GM23248 (cell line): ENCODE measurements at regions not wholly inside any gene's neighbourhood (a gene's known extent, or its start where the extent isn't known, plus 50 kb on each side); places are given as distances from the start of the nearest gene placed in this dataset.

Experiments
- DNase-seq: peaks from one replicate; pipeline ENCODE4 v3.0.0-alpha.2; 2015
- H2AFZ ChIP-seq: fragments of 200-600 bp; sonication (generic); 2 replicates; pipeline ENCODE4 v1.6.1; 2016; ENCODE audit warnings: antibody characterized with exemption
- H3F3A ChIP-seq: fragments of 200-600 bp; sonication (generic); 2 replicates; pipeline ENCODE4 v1.6.1; 2016; ENCODE audit warnings: mild to moderate bottlenecking, antibody characterized with exemption, mixed run types; ENCODE audit not compliant: insufficient read depth
- H3K27ac ChIP-seq: fragments of 200-600 bp; sonication (generic); 2 replicates; pipeline ENCODE4 v1.5.1; 2016; ENCODE audit warnings: mild to moderate bottlenecking
- H3K27me3 ChIP-seq: fragments of 200-600 bp; sonication (generic); replicated peaks from 2 replicates; pipeline ENCODE4 v1.6.1; 2016; ENCODE audit warnings: mild to moderate bottlenecking; ENCODE audit not compliant: insufficient read depth
- H3K36me3 ChIP-seq: fragments of 200-600 bp; sonication (generic); 2 replicates; pipeline ENCODE4 v1.6.1; 2016; ENCODE audit warnings: low read depth, mild to moderate bottlenecking
- H3K4me1 ChIP-seq: fragments of 200-600 bp; sonication (generic); 2 replicates; pipeline ENCODE4 v1.6.1; 2016; ENCODE audit warnings: mild to moderate bottlenecking; ENCODE audit not compliant: insufficient read depth
- H3K4me2 ChIP-seq: fragments of 200-600 bp; sonication (generic); one replicate; pipeline ENCODE4 v1.6.1; 2016; ENCODE audit warnings: mild to moderate bottlenecking; ENCODE audit not compliant: unreplicated experiment
- H3K4me3 ChIP-seq: fragments of 200-600 bp; sonication (generic); 2 replicates; pipeline ENCODE4 v1.5.1; 2016; ENCODE audit warnings: mild to moderate bottlenecking
- H3K79me2 ChIP-seq: fragments of 200-600 bp; sonication (generic); 2 replicates; pipeline ENCODE4 v1.6.1; 2016; ENCODE audit warnings: mild to moderate bottlenecking; ENCODE audit not compliant: insufficient read depth
- H3K9ac ChIP-seq: fragments of 200-600 bp; sonication (generic); 2 replicates; pipeline ENCODE4 v1.6.1; 2016; ENCODE audit warnings: mild to moderate bottlenecking
- H3K9me2 ChIP-seq: fragments of 200-600 bp; sonication (generic); 2 replicates; pipeline ENCODE4 v1.6.1; 2016; ENCODE audit warnings: mixed run types, mild to moderate bottlenecking, moderate library complexity; ENCODE audit not compliant: insufficient read depth
- H3K9me3 ChIP-seq: fragments of 200-600 bp; sonication (generic); one replicate; pipeline ENCODE4 v1.6.1; 2017; ENCODE audit warnings: low read depth
- H4K20me1 ChIP-seq: fragments of 200-600 bp; sonication (generic); 2 replicates; pipeline ENCODE4 v1.6.0; 2016; ENCODE audit not compliant: insufficient read depth
- EZH2 ChIP-seq: fragments of 200-600 bp; sonication (generic); IDR thresholded peaks from 2 replicates; pipeline ENCODE4 v1.6.1; 2018; ENCODE audit warnings: antibody characterized with exemption, mild to moderate bottlenecking; ENCODE audit not compliant: insufficient read depth, poor library complexity, severe bottlenecking
- EZH2phosphoT487 ChIP-seq: fragments of 200-600 bp; sonication (generic); IDR thresholded peaks from 2 replicates; pipeline ENCODE4 v1.6.1; 2018; ENCODE audit warnings: antibody characterized with exemption, moderate library complexity, mild to moderate bottlenecking, low read depth; ENCODE audit not compliant: insufficient read depth
- WGBS, 2 experiments: methylation state at CpG; one replicate each; pipeline ENCODE4 v1.1.6; 2015 to 2017; ENCODE audit warnings: low lambda C conversion rate in 2 of 2, low coverage in 1 of 2; ENCODE audit errors: missing lambda C conversion rate in 2 of 2; 5-methylcytosine and 5-hydroxymethylcytosine counted together
- in situ Hi-C: fragments of 300-500 bp; cut with MboI; formaldehyde crosslinking; loops from 2 replicates; pipeline ENCODE4 v1.15.0; 2020

GRCh38 chr10:111837985-111838384, 345.6 kb downstream of the GPAM start:
- WGBS, 2 experiments = 81 to 83% methylated on average over 2 of the region's 2 CpGs
- Histone ChIP-seq H3F3A (peaks cover 13% of the 10 kb centered on the region), H3K9ac (no peak overlapping the region), H3K9me2 (no peaks in the 10 kb centered on the region), H3K4me1 (peaks cover 16% of the 10 kb centered on the region), H3K27me3 (no peaks in the 10 kb centered on the region), H3K9me3 (no peaks in the 10 kb centered on the region), H3K27ac (no peak overlapping the region), H3K4me2 (no peak overlapping the region), H3K36me3 (no peaks in the 10 kb centered on the region), H2AFZ (no peak overlapping the region), H3K4me3 (no peak overlapping the region), H4K20me1 (no peaks in the 10 kb centered on the region), H3K79me2 (no peaks in the 10 kb centered on the region)
- in situ Hi-C loops = no loop called here
- TF ChIP-seq EZH2 (no peak), EZH2phosphoT487 (no peak)
- DNase-seq = no peak

GRCh38 chr10:111840546-111840945, 343.0 kb downstream of the GPAM start:
- Histone ChIP-seq H3K36me3 (no peaks in the 10 kb centered on the region), H3K4me3 (no peak overlapping the region), H2AFZ (no peak overlapping the region), H3K79me2 (no peaks in the 10 kb centered on the region), H3K27ac (no peak overlapping the region), H3K9me2 (no peaks in the 10 kb centered on the region), H3K4me2 (no peak overlapping the region), H4K20me1 (no peaks in the 10 kb centered on the region), H3F3A (peaks cover 7% of the 10 kb centered on the region; the same call in 1 of the 2 replicates), H3K9ac (no peak overlapping the region), H3K27me3 (no peaks in the 10 kb centered on the region), H3K4me1 (peaks cover 9% of the 10 kb centered on the region), H3K9me3 (no peaks in the 10 kb centered on the region)
- DNase-seq = no peak
- TF ChIP-seq EZH2 = no peak
- TF ChIP-seq EZH2phosphoT487 = no peak
- in situ Hi-C loops = no loop called here

- Histone ChIP-seq H3F3A (peaks cover 3% of the 10 kb centered on the region), H3K4me2 (no peak overlapping the region), H3K79me2 (no peaks in the 10 kb centered on the region), H3K4me1 (peaks cover 6% of the 10 kb centered on the region; the same call in 1 of the 2 replicates), H3K9me3 (no peaks in the 10 kb centered on the region), H3K9me2 (no peaks in the 10 kb centered on the region), H4K20me1 (no peaks in the 10 kb centered on the region), H2AFZ (no peak overlapping the region), H3K36me3 (no peaks in the 10 kb centered on the region), H3K4me3 (no peak overlapping the region), H3K27ac (no peak overlapping the region), H3K9ac (no peak overlapping the region), H3K27me3 (no peaks in the 10 kb centered on the region)
- no peak for TF ChIP-seq EZH2
- TF ChIP-seq EZH2phosphoT487 = no peak
- DNase-seq = no peak
- 54 to 56% methylated on average over 2 of the region's 2 CpGs for WGBS, 2 experiments
- in situ Hi-C loops = loop anchor here (10.0 kb wide), 1 partner anchor 778 kb away; the partner anchor contains the start of gene ADRA2A
Observed at GRCh38 chr10:111852801-111853200, 330.8 kb downstream of the GPAM start.

GRCh38 chr10:111856631-111857030, 326.9 kb downstream of the GPAM start:
- no peak overlapping the region for H3K27ac ChIP-seq
- no peaks in the 10 kb centered on the region for H3K9me3 ChIP-seq
- no peaks in the 10 kb centered on the region for H3K36me3 ChIP-seq
- no peaks in the 10 kb centered on the region for H3K79me2 ChIP-seq
- peak overlapping the region; percentile 62 for H2AFZ ChIP-seq
- 4 to 16% methylated on average over 3 of the region's 3 CpGs for WGBS, 2 experiments
- H3K4me2 ChIP-seq = no peak overlapping the region
- TF ChIP-seq EZH2 = no peak
- TF ChIP-seq EZH2phosphoT487 = no peak
- H3K9me2 ChIP-seq = no peaks in the 10 kb centered on the region
- no peaks in the 10 kb centered on the region for H4K20me1 ChIP-seq
- in situ Hi-C loops = loop anchor here (10.0 kb wide), 1 partner anchor 782 kb away; the partner anchor contains the start of gene ADRA2A
- H3K4me1 ChIP-seq = peaks cover 6% of the 10 kb centered on the region; the same call in 1 of the 2 replicates
- peaks cover 3% of the 10 kb centered on the region for H3F3A ChIP-seq
- H3K27me3 ChIP-seq = no peaks in the 10 kb centered on the region
- H3K4me3 ChIP-seq = no peak overlapping the region
- 0 out of 2 replicates have a peak overlapping the region, but pooled peaks have one; percentile 20 for H3K9ac ChIP-seq
- peak; percentile 69 for DNase-seq

GRCh38 chr10:111865550-111865949, 318.0 kb downstream of the GPAM start:
- Histone ChIP-seq H3K79me2 (no peaks in the 10 kb centered on the region), H3K9ac (no peak overlapping the region), H2AFZ (no peak overlapping the region), H4K20me1 (no peaks in the 10 kb centered on the region), H3K4me2 (no peak overlapping the region), H3K4me3 (no peak overlapping the region), H3K36me3 (no peaks in the 10 kb centered on the region), H3K27ac (no peak overlapping the region), H3K9me3 (no peaks in the 10 kb centered on the region), H3K27me3 (peaks cover 18% of the 10 kb centered on the region; the same call in 1 of the 2 replicates), H3K4me1 (no peaks in the 10 kb centered on the region), H3F3A (no peaks in the 10 kb centered on the region), H3K9me2 (no peaks in the 10 kb centered on the region)
- 11 to 13% methylated on average over 3 of the region's 3 CpGs for WGBS, 2 experiments
- in situ Hi-C loops = no loop called here
- DNase-seq = no peak
- TF ChIP-seq EZH2 = no peak
- TF ChIP-seq EZH2phosphoT487 = no peak
